Epithelial cell of proximal tubule (primary cell): ENCODE measurements at regions not wholly inside any gene's neighbourhood (a gene's known extent, or its start where the extent isn't known, plus 50 kb on each side); places are given as distances from the start of the nearest gene placed in this dataset.
A peak's percentile ranks its signal among the peaks of the same experiment; 100 is the strongest.

Experiments used
- DNase-seq: peaks from one replicate; pipeline ENCODE4 v3.0.0-alpha.2; 2011; ENCODE audit warnings: low read depth
- H3K4me3 ChIP-seq: 2 replicates; pipeline ENCODE4 v1.5.1; 2011; ENCODE audit warnings: low read depth, mild to moderate bottlenecking, low read length
- CTCF ChIP-seq: conservative IDR thresholded peaks from 2 replicates; pipeline ENCODE4 v1.5.1; 2012; ENCODE audit warnings: low read depth, mild to moderate bottlenecking, low read length

GRCh38 chr9:23537192-23538066 lies 288.6 kb downstream of the ELAVL2 start:
- no peak for TF ChIP-seq CTCF
- no peak for DNase-seq
- H3K4me3 ChIP-seq, result peak overlapping the region; percentile 47

- no peak for TF ChIP-seq CTCF
- DNase-seq, result no peak
These were observed 288.0 kb downstream of the ELAVL2 start for GRCh38 chr9:23538067-23538402.

DNA sequence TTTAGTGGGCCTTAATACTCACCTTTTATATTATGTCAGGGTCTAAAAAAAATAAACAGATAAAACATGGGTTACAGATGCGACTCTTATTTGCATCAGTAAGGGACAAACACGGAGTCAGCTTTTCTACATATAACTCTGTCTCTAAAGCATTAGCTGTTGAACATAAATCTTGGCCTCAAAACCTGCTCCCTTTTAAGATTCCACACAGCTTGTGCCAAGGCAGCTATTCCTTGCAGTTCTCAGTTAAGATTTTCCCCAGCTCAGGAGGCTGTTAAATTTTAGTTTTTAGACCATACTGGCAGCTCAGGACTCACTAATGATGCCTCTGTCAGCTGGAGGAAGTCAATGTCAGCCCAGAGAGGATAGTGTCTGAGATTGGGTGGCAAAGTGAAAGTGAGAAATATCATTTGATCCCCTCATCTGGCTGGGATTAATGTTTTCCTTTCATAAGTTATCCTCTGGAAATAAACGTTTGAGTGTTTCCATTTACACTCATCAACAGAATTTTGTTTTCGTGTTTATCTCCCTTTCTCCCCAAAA lies 287.5 kb downstream of the ELAVL2 start:
- no peak for TF ChIP-seq CTCF
- no peak overlapping the region for H3K4me3 ChIP-seq
- DNase-seq, result no peak

More at GRCh38 chr9:23538067-23538402, 288.0 kb downstream of the ELAVL2 start:
- H3K4me3 ChIP-seq, result no peak overlapping the region

DNA sequence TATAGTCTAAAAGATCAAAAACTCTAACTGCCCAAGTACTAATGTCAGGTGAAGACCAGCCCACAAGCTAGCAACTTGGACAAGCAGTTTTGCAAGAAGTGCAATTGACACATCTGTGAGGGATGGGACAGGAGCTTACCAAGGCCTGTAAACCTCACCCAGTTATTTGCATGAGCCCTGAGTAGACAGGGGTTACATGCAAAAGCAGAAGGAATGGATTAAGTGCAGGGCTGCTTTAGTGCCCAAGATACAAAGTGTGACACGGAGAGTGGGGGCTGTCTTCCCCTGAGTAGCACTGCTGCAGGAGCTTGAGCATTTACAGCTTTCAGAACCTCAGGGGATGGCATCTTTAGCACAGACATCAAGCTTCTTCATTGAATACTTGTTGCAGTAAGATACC lies 286.7 kb downstream of the ELAVL2 start:
- no peak for DNase-seq
- no peak overlapping the region for H3K4me3 ChIP-seq
- TF ChIP-seq CTCF, result no peak

GRCh38 chr9:23541976-23542375 lies 284.1 kb downstream of the ELAVL2 start:
- no peak for TF ChIP-seq CTCF
- H3K4me3 ChIP-seq, result no peak overlapping the region
- DNase-seq, result no peak

DNA sequence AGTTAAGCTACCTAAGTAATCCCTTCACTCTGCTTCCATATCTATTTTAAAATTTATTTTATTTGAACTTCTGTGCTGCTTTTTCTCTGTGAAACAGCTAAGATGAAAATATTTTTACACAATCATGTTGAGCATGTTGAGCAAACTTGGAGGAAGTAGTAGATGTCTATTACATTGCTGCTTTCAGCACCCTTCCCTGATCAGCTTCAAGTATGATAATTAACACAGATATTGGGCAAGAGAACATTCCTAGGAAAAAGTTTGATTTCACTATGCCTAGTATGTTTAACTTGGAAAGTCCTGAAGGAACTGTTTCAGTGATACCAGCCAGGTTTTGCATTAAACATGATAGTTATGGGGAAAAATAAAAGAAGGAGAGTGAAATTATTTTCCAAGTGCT lies 283.6 kb downstream of the ELAVL2 start:
- DNase-seq, result peak; percentile 62
- H3K4me3 ChIP-seq, result no peak overlapping the region
- TF ChIP-seq CTCF, result no peak

DNA sequence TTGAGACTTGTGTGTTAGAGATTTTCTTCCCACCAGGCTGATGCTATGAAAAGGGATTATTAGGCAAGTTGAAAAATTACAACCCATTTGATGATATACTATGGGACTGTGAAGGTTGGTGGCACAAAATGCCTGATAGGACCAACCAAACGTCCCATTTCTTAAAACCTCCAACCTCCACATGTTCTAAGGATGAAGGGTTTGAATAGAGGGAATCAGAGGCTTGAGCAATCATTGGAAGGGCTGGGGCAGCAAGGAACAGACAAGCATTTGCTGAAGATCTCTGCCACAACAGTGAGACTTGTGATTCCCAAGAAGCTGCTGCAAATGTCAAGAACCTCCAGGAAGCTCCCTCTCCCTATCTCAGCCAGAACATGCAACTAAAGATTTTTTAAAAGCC lies 283.1 kb downstream of the ELAVL2 start:
- TF ChIP-seq CTCF, result no peak
- no peak for DNase-seq
- H3K4me3 ChIP-seq, result no peak overlapping the region
